GM12878 (cell line): ENCODE measurements at regions not wholly inside any gene's neighbourhood (a gene's known extent, or its start where the extent isn't known, plus 50 kb on each side); places are given as distances from the start of the nearest gene placed in this dataset.

Source experiments
- ATAC-seq: fragments of 200-7000 bp; cut with Tn5 transposase; 3 replicates; pipeline ENCODE4 v1.9.1; 2020; ENCODE audit warnings: mild to moderate bottlenecking, moderate library complexity
- BruUV-seq: library from RNA; stranded (reverse); fragments of 400-500 nt; replicated peaks from 2 replicates; lab custom pipeline; 2021; lab: Mats Ljungman, UMichigan
- CTCF ChIA-PET: fragments of 300-600 bp; sonication (Branson Sonifier 250); formaldehyde crosslinking; extraction: SDS; loops from one replicate; lab custom pipeline; 2021; ENCODE audit warnings: inconsistent platforms; lab: Yijun Ruan, JAX
- POLR2A ChIA-PET: fragments of 350-600 bp; formaldehyde crosslinking; extraction: SDS; loops from one replicate; lab custom pipeline; 2021; ENCODE audit warnings: inconsistent platforms; lab: Charles Lee
- RAD21 ChIA-PET: fragments of 300-600 bp; sonication (Branson Sonifier 250); formaldehyde crosslinking; loops from one replicate; lab custom pipeline; 2023; ENCODE audit warnings: antibody characterized with exemption; ENCODE audit not compliant: unreplicated experiment; lab: Charles Lee
- SMC1A ChIA-PET: fragments of 300-600 bp; sonication (Branson Sonifier 250); formaldehyde crosslinking; loops from one replicate; lab custom pipeline; 2023; ENCODE audit not compliant: unreplicated experiment, uncharacterized antibody; lab: Charles Lee
- DNase-seq: peaks from one replicate; pipeline ENCODE4 v3.0.0-alpha.2; 2011; ENCODE audit warnings: low read depth, low spot score
- FAIRE-seq: peaks from 3 replicates; lab custom pipeline; 2011; peaks lifted over from hg19 to GRCh38; lab: Jason Lieb, UNC
- H2AFZ ChIP-seq: 2 replicates; pipeline ENCODE4 v1.6.0; 2011; ENCODE audit warnings: low read depth, low read length, control low read depth; ENCODE audit not compliant: control insufficient read depth
- H3K27ac ChIP-seq: 2 replicates; pipeline ENCODE4 v1.5.1; 2011; ENCODE audit warnings: control low read depth; ENCODE audit not compliant: control insufficient read depth, insufficient read depth
- H3K27me3 ChIP-seq, 2 experiments: replicated peaks in 1 of 2; 2 replicates each; pipeline versions ENCODE4 v1.6.0 to v1.6.1; 2011; ENCODE audit warnings: low read length in 1 of 2; ENCODE audit not compliant: control insufficient read depth in 2 of 2, insufficient read depth in 2 of 2
- H3K36me3 ChIP-seq, 2 experiments: 2 replicates each; pipeline ENCODE4 v1.5.1; 2011; ENCODE audit warnings: low read length in 1 of 2; ENCODE audit not compliant: control insufficient read depth in 2 of 2, insufficient read depth in 2 of 2
- H3K4me1 ChIP-seq: 2 replicates; pipeline ENCODE4 v1.6.1; 2011; ENCODE audit warnings: mild to moderate bottlenecking, low read length, moderate library complexity, mixed read lengths; ENCODE audit not compliant: control insufficient read depth, insufficient read depth
- H3K4me2 ChIP-seq: 2 replicates; pipeline ENCODE4 v1.6.0; 2011; ENCODE audit warnings: control low read depth; ENCODE audit not compliant: control insufficient read depth, insufficient read depth
- H3K4me3 ChIP-seq: fragments of 200-600 bp; sonication (generic); 2 replicates; pipeline ENCODE4 v1.5.1; 2016
- H3K79me2 ChIP-seq: 2 replicates; pipeline ENCODE4 v1.6.0; 2011; ENCODE audit warnings: low read length; ENCODE audit not compliant: control insufficient read depth, insufficient read depth
- H3K9ac ChIP-seq: 2 replicates; pipeline ENCODE4 v1.8.0; 2011; ENCODE audit warnings: low read length, control low read depth, mixed read lengths; ENCODE audit not compliant: control insufficient read depth, insufficient read depth
- H3K9me3 ChIP-seq: replicated peaks from 3 replicates; pipeline ENCODE4 v1.5.1; 2011; ENCODE audit warnings: mild to moderate bottlenecking, low read length; ENCODE audit not compliant: control insufficient read depth, insufficient read depth
- H4K20me1 ChIP-seq: 2 replicates; pipeline ENCODE4 v1.6.0; 2011; ENCODE audit not compliant: control insufficient read depth, insufficient read depth
- CREB1 ChIP-seq: IDR thresholded peaks from 2 replicates; pipeline ENCODE4 v1.6.1; 2012; ENCODE audit warnings: low read depth, mild to moderate bottlenecking, inconsistent platforms
- DPF2 ChIP-seq: fragments of 450-650 bp; IDR thresholded peaks from 2 replicates; pipeline ENCODE4 v1.6.1; 2017; ENCODE audit warnings: mild to moderate bottlenecking
- ELK1 ChIP-seq: IDR thresholded peaks from 2 replicates; pipeline ENCODE4 v1.6.1; 2012; ENCODE audit warnings: low read depth, low read length, improper control_type of control experiment
- HCFC1 ChIP-seq: fragments of 150-350 bp; IDR thresholded peaks from 2 replicates; pipeline ENCODE4 v1.6.1; 2014; ENCODE audit warnings: low read length
- KDM1A ChIP-seq: fragments of 200-600 bp; sonication (generic); IDR thresholded peaks from 2 replicates; pipeline ENCODE4 v1.6.1; 2016; ENCODE audit warnings: borderline replicate concordance
- MYC ChIP-seq: IDR thresholded peaks from 2 replicates; pipeline ENCODE4 v1.6.1; 2011; ENCODE audit warnings: mild to moderate bottlenecking, low read length, moderate library complexity, inconsistent platforms; ENCODE audit not compliant: insufficient read depth, insufficient replicate concordance, insufficient read length, severe bottlenecking
- POLR2AphosphoS2 ChIP-seq: IDR thresholded peaks from 2 replicates; pipeline ENCODE4 v1.6.1; 2011; ENCODE audit warnings: low read depth, mild to moderate bottlenecking, low read length, improper control_type of control experiment, moderate library complexity
- SREBF1 ChIP-seq: IDR thresholded peaks from 2 replicates; pipeline ENCODE4 v1.6.1; 2012; ENCODE audit warnings: mild to moderate bottlenecking, low read length
- SRF ChIP-seq, 2 experiments: IDR thresholded peaks; 2 replicates each; pipeline ENCODE4 v1.6.1; 2011; ENCODE audit warnings: low read depth in 2 of 2, low read length in 2 of 2, mild to moderate bottlenecking in 1 of 2, moderate library complexity in 1 of 2
- WGBS: methylation state at CpG from one replicate; pipeline ENCODE4 v1.1.6; 2016; ENCODE audit warnings: low lambda C conversion rate; ENCODE audit not compliant: insufficient replicate concordance, insufficient coverage; ENCODE audit errors: missing lambda C conversion rate; 5-methylcytosine and 5-hydroxymethylcytosine counted together
- in situ Hi-C: fragments of 300-500 bp; cut with MboI; formaldehyde crosslinking; loops from 9 replicates; pipeline ENCODE4 v1.14.3; 2018; ENCODE audit warnings: mixed read lengths
- intact Hi-C: fragments of 100-400 bp; cut with micrococcal nuclease; formaldehyde crosslinking; loops from one replicate; pipeline ENCODE4 v1.14.2; 2022; ENCODE audit not compliant: unreplicated experiment

GRCh38 chrX:118174516-118175098, 58.0 kb upstream of the KLHL13 start:
- intact Hi-C loops (no loop called here), in situ Hi-C loops (no loop called here)
- WGBS, result 13% methylated on average over 5 of the region's 5 CpGs
- H3K79me2 ChIP-seq, result no peaks in the 10 kb centered on the region
- no peaks in the 10 kb centered on the region for H3K9me3 ChIP-seq
- no TSS peak for BruUV-seq
- no peaks in the 10 kb centered on the region for H3K27me3 ChIP-seq
- H2AFZ ChIP-seq, result no peak overlapping the region
- H3K4me1 ChIP-seq, result no peaks in the 10 kb centered on the region
- TF ChIP-seq KDM1A (no peak), POLR2AphosphoS2 (no peak), SREBF1 (no peak), CREB1 (no peak), MYC (no peak), HCFC1 (no peak), SRF (IDR thresholded peaks at IDR 0.05; ENCODE audit: low read depth in 2 of 2, low read length in 2 of 2) (no peak), DPF2 (no peak), ELK1 (no peak)
- SMC1A ChIA-PET, result interaction anchor here (1.0 kb wide), 1 partner anchor 92 kb away, joined by 3 read pairs; no protein-coding TSS in a partner anchor
- H3K4me3 ChIP-seq, result no peak overlapping the region
- FAIRE-seq, result no peak
- no peak for DNase-seq
- H4K20me1 ChIP-seq, result no peaks in the 10 kb centered on the region
- no peaks in the 10 kb centered on the region for H3K36me3 ChIP-seq
- no peak overlapping the region for H3K4me2 ChIP-seq
- H3K9ac ChIP-seq, result no peak overlapping the region
- RAD21 ChIA-PET, result no interaction called here
- CTCF ChIA-PET, result no interaction called here
- H3K27ac ChIP-seq, result no peak overlapping the region
- POLR2A ChIA-PET, result no interaction called here
- ATAC-seq, result no peak
